ENCODE measurements at regions not wholly inside any gene's neighbourhood (a gene's known extent, or its start where the extent isn't known, plus 50 kb on each side); places are given as distances from the start of the nearest gene placed in this dataset.

DNA sequence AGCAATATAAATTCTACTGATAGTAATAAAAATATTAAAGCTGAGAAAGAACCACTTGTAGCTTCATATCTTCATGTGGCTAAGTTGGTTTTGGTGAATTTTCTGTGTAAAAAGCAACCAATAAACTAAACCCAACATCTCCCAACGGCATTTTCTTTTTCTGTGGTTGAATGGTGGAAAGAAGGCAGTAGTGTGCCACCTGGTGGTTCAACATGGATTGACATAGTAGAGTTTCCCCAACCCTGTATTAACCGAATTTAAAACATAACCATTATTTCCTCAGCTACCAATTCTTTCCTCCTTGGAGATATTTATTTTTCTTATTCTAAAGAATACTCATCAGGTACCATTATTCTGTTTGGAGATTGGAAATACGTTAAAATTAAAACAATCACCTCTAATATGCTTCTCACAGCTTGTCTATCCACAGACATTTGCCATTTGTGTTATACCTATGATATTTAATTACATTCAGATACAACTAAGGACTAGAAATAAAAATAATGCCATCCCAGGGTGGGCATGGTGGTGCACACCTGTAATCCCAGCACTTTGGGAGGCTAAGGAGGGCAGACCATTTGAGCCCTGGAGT is 117.1 kb upstream of the EEF1E1 start:
- intact Hi-C loops (cut with micrococcal nuclease): loop anchor here (1.0 to 2.0 kb wide), 2 partner anchors 88 to 155 kb away; partner anchors contain the start of gene BLOC1S5
- no peak overlapping the region for H3K27ac Mint-ChIP-seq
- H3K4me1 Mint-ChIP-seq: no peaks in the 10 kb centered on the region
- peaks cover 2% of the 10 kb centered on the region for H3K27me3 Mint-ChIP-seq
- peak; percentile 77 for DNase-seq
- no peaks in the 10 kb centered on the region for H3K9me3 Mint-ChIP-seq
- H3K36me3 Mint-ChIP-seq (ENCODE audit: low read depth): no peaks in the 10 kb centered on the region
- no peak overlapping the region for H3K4me3 Mint-ChIP-seq

DNA sequence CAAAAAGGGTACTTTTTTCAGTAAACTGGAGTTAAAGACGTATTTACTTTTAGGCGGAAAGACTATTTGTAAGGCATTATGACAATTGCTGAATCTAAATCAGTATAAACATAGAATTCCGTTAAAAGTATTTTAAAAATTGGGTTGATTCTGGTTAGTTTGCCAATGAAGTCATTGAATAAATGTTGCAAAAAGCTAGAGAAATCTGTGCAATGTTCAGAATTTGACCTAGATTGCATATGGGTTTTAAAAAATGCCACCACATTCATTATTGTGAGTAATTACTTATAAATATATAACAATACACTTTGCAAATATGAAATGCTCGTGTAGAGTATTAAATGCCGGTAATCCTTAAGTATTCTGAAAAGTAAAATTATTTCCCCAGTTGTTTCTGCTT is 116.5 kb upstream of the EEF1E1 start:
- Mint-ChIP-seq H3K4me3 (no peak overlapping the region), H3K9me3 (no peaks in the 10 kb centered on the region), H3K36me3 (ENCODE audit: low read depth) (no peaks in the 10 kb centered on the region), H3K27me3 (peaks cover 2% of the 10 kb centered on the region), H3K4me1 (no peaks in the 10 kb centered on the region), H3K27ac (no peak overlapping the region)
- intact Hi-C loops (cut with micrococcal nuclease): loop anchor here (1.0 to 2.0 kb wide), 2 partner anchors 88 to 154 kb away; partner anchors contain the start of gene BLOC1S5
- no peak for DNase-seq

GRCh38 chr6:8215631-8216030 is 113.3 kb upstream of the EEF1E1 start:
- H3K4me1 Mint-ChIP-seq: no peaks in the 10 kb centered on the region
- H3K4me3 Mint-ChIP-seq: no peak overlapping the region
- H3K36me3 Mint-ChIP-seq (ENCODE audit: low read depth): no peaks in the 10 kb centered on the region
- no peak for DNase-seq
- H3K9me3 Mint-ChIP-seq: no peaks in the 10 kb centered on the region
- H3K27ac Mint-ChIP-seq: no peak overlapping the region
- H3K27me3 Mint-ChIP-seq: peaks cover 3% of the 10 kb centered on the region
- intact Hi-C loops (cut with micrococcal nuclease): no loop called here

DNA sequence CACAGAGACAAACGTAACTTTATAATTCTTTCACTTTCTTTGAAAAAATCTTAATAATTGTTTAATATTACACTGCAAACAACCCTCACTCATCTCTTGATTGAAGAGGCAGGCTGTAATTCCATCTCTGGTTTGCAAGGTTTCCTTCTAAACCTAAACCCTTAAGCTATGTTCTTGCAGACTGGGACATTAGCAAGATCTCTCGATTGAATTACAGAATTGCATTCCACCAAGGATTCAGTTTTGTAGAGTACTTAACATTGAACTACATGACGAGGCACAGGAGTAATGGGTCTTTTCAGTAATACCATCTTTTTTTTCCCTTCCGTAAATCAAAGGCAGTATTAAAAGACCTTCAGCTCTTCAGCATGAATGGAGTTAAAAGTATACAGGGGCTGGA is 111.6 kb upstream of the EEF1E1 start:
- H3K27me3 Mint-ChIP-seq: peaks cover 7% of the 10 kb centered on the region
- H3K4me3 Mint-ChIP-seq: no peak overlapping the region
- intact Hi-C loops (cut with micrococcal nuclease): no loop called here
- H3K36me3 Mint-ChIP-seq (ENCODE audit: low read depth): no peaks in the 10 kb centered on the region
- no peak overlapping the region for H3K27ac Mint-ChIP-seq
- no peak for DNase-seq
- no peaks in the 10 kb centered on the region for H3K4me1 Mint-ChIP-seq
- no peaks in the 10 kb centered on the region for H3K9me3 Mint-ChIP-seq

GRCh38 chr6:8212720-8213434 is 110.5 kb upstream of the EEF1E1 start:
- Mint-ChIP-seq H3K4me1 (no peaks in the 10 kb centered on the region), H3K4me3 (no peak overlapping the region), H3K36me3 (ENCODE audit: low read depth) (no peaks in the 10 kb centered on the region), H3K27ac (no peak overlapping the region), H3K27me3 (peaks cover 7% of the 10 kb centered on the region), H3K9me3 (no peaks in the 10 kb centered on the region)
- DNase-seq: no peak
- intact Hi-C loops (cut with micrococcal nuclease): no loop called here

- H3K4me1 Mint-ChIP-seq: no peaks in the 10 kb centered on the region
- H3K9me3 Mint-ChIP-seq: no peaks in the 10 kb centered on the region
- intact Hi-C loops (cut with micrococcal nuclease): no loop called here
- no peak overlapping the region for H3K27ac Mint-ChIP-seq
- no peaks in the 10 kb centered on the region for H3K36me3 Mint-ChIP-seq (ENCODE audit: low read depth)
- peaks cover 7% of the 10 kb centered on the region for H3K27me3 Mint-ChIP-seq
- no peak for DNase-seq
- H3K4me3 Mint-ChIP-seq: no peak overlapping the region
Measured at GRCh38 chr6:8207869-8208191, 105.5 kb upstream of the EEF1E1 start.

DNA sequence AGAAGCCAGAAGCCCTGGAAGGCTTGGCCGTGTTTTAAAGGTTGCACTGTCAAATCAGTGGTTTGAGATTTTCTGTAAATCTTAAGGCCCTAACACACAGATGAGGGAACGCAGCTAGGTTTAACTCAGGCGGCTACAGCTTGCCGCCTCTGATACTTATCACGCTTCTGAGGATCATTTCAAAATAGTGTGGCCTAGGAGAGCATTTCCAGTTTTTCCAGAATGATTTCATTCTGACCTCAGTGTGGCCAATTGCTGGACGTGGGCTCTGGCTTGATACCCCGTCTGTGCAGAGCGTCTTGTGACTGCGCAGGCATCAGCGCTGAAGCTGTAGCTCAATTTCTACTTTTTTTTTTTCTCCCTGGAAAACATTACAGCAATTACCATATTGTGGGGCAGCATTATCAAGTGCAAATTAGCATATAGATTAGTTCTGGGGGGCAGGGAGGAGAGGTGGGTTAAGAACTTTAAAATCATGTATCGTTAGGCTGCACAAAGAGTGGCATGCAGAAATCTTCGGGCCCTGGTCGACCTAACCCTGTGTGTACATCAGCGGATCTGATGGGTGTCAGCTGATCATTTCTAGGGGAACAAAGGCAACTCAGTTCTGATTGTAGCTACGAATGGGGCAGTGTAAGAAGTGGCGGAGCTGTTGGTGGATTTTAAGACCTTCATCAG is 105.0 kb upstream of the EEF1E1 start:
- intact Hi-C loops (cut with micrococcal nuclease): no loop called here
- Mint-ChIP-seq H3K36me3 (ENCODE audit: low read depth) (no peaks in the 10 kb centered on the region), H3K4me3 (no peak overlapping the region), H3K27ac (no peak overlapping the region), H3K27me3 (peaks cover 7% of the 10 kb centered on the region), H3K9me3 (no peaks in the 10 kb centered on the region), H3K4me1 (no peaks in the 10 kb centered on the region)
- no peak for DNase-seq

DNA sequence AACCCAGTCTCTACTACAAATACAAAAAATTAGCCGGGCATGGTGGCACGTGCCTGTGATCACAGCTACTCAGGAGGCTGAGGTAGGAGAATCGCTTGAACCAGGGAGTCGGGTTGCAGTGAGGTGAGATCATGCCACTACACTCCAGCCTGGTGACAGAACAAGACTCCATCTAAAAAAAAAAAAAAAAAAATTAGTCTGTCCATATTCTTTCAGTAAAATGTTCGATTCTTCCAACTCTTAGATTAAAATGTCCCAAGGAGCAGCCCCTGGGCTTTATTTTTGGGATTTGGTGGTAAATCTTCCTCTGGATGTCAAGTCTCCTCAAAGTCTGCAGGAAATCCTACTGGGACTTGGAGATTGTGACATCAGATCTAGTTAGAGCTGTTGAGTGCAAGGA is 101.0 kb upstream of the EEF1E1 start:
- DNase-seq: no peak
- H3K27me3 Mint-ChIP-seq: no peaks in the 10 kb centered on the region
- no peak overlapping the region for H3K4me3 Mint-ChIP-seq
- H3K9me3 Mint-ChIP-seq: no peaks in the 10 kb centered on the region
- intact Hi-C loops (cut with micrococcal nuclease): no loop called here
- H3K36me3 Mint-ChIP-seq (ENCODE audit: low read depth): no peaks in the 10 kb centered on the region
- no peak overlapping the region for H3K27ac Mint-ChIP-seq
- no peaks in the 10 kb centered on the region for H3K4me1 Mint-ChIP-seq

- no peak for DNase-seq
- Mint-ChIP-seq H3K4me3 (no peak overlapping the region), H3K27me3 (no peaks in the 10 kb centered on the region), H3K4me1 (no peaks in the 10 kb centered on the region), H3K27ac (no peak overlapping the region), H3K36me3 (ENCODE audit: low read depth) (no peaks in the 10 kb centered on the region), H3K9me3 (no peaks in the 10 kb centered on the region)
- intact Hi-C loops (cut with micrococcal nuclease): no loop called here
Measured at GRCh38 chr6:8201679-8202078, 99.3 kb upstream of the EEF1E1 start.

- intact Hi-C loops (cut with micrococcal nuclease): loop anchor here (1.0 kb wide), 1 partner anchor 17 kb away; no protein-coding TSS in a partner anchor
- DNase-seq: no peak
- no peaks in the 10 kb centered on the region for H3K9me3 Mint-ChIP-seq
- H3K27ac Mint-ChIP-seq: no peak overlapping the region
- H3K27me3 Mint-ChIP-seq: no peaks in the 10 kb centered on the region
- H3K4me1 Mint-ChIP-seq: no peaks in the 10 kb centered on the region
- H3K36me3 Mint-ChIP-seq (ENCODE audit: low read depth): no peaks in the 10 kb centered on the region
- no peak overlapping the region for H3K4me3 Mint-ChIP-seq
Measured at GRCh38 chr6:8200255-8200654, 97.9 kb upstream of the EEF1E1 start.

DNA sequence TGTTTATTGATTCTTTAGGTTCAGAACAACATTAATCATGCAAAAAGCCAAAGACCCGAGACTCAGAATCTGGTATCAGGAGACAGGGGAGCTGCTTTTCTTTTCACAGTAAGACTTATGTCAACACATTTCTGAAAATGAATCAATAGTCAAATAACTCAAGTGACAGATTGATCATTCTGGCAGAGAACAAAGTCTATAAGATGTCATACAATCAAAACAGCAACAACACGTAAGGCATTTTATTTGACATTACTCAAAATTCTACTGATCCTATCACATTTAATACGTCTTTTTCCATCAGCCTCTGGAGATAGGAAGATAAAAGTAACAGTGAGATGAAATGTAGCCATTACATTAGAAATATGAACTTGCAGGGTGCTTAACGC is 93.4 kb upstream of the EEF1E1 start:
- intact Hi-C loops (cut with micrococcal nuclease): no loop called here
- Mint-ChIP-seq H3K4me1 (no peaks in the 10 kb centered on the region), H3K27ac (no peak overlapping the region), H3K36me3 (ENCODE audit: low read depth) (no peaks in the 10 kb centered on the region), H3K9me3 (no peaks in the 10 kb centered on the region), H3K4me3 (no peak overlapping the region), H3K27me3 (no peaks in the 10 kb centered on the region)
- no peak for DNase-seq

- no peak overlapping the region for H3K27ac Mint-ChIP-seq
- H3K9me3 Mint-ChIP-seq: no peaks in the 10 kb centered on the region
- no peak for DNase-seq
- no peak overlapping the region for H3K4me3 Mint-ChIP-seq
- H3K4me1 Mint-ChIP-seq: no peaks in the 10 kb centered on the region
- intact Hi-C loops (cut with micrococcal nuclease): no loop called here
- no peaks in the 10 kb centered on the region for H3K36me3 Mint-ChIP-seq (ENCODE audit: low read depth)
- H3K27me3 Mint-ChIP-seq: peaks cover 2% of the 10 kb centered on the region
Measured at GRCh38 chr6:8195040-8195713, 92.8 kb upstream of the EEF1E1 start.

DNA sequence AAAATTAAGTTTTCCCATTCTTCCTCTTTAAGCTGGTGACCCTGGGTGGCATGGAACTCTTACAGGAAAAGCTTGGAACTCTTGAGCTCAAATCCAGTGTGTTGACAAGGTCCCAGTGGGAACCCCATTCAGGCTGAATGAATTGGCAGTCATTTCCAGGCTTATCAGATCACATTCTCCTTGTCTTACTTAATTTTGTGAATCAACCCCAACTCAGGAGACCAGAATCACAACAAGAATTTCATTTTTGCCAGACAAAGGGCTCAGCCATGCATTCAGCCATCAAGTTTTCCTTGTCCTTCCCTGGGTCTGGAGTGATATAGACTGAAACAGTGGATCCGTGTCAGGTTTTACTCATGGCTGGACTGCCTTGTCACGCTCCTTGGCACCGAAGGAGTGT is 92.1 kb upstream of the EEF1E1 start:
- H3K27ac Mint-ChIP-seq: no peak overlapping the region
- H3K36me3 Mint-ChIP-seq (ENCODE audit: low read depth): no peaks in the 10 kb centered on the region
- H3K4me3 Mint-ChIP-seq: no peak overlapping the region
- peaks cover 2% of the 10 kb centered on the region for H3K27me3 Mint-ChIP-seq
- H3K4me1 Mint-ChIP-seq: no peaks in the 10 kb centered on the region
- intact Hi-C loops (cut with micrococcal nuclease): no loop called here
- DNase-seq: no peak
- no peaks in the 10 kb centered on the region for H3K9me3 Mint-ChIP-seq

- intact Hi-C loops (cut with micrococcal nuclease): no loop called here
- Mint-ChIP-seq H3K4me3 (no peak overlapping the region), H3K9me3 (no peaks in the 10 kb centered on the region), H3K36me3 (ENCODE audit: low read depth) (no peaks in the 10 kb centered on the region), H3K27ac (no peak overlapping the region), H3K27me3 (peaks cover 2% of the 10 kb centered on the region), H3K4me1 (no peaks in the 10 kb centered on the region)
- no peak for DNase-seq
Measured at GRCh38 chr6:8193541-8193940, 91.2 kb upstream of the EEF1E1 start.
